ENCODE measurements at regions not wholly inside any gene's neighbourhood (a gene's known extent, or its start where the extent isn't known, plus 50 kb on each side); places are given as distances from the start of the nearest gene placed in this dataset.

DNA sequence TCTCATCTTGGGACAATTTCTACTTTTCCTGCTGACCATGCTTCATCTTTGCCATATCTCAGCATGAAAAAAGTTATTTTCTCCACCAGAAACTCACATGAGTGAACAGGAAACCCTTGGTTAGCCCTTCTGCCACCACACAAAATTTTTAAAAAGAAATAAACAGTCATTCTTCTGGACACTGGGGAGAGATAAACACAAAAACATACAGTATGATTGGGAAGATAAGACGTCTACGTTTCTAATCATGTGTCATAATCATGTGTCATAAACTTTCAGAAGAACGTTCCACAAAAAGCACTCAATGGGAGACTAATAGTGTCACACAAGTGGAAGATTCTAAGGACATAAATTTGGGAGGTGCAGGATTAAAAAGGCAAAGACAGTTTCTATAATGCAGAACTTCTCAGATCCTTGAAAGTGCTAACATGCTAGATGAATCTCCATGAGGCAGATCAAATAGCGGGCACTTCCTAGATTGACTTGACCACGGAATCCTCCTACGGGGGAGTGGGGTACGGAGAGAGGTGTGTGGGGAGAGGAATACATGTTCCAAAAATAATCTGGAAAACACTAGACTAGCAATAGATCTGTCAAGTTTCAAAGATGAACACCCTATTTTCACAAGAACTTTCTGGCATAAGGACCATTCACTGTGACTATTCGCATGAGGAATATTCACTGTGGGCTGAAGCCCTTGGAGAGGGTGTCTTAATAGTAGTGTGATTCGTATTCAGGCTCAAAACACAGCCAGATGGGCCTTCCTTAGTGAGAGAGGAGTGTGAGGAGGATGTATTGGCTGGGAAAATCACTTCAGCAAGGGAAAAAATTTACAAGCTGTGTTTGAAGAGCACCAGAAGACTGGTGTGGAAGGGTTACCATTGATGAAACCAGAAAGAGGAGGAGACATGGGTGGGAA lies 206.7 kb downstream of the SETD4 start:
- TF ChIP-seq, protein P1, sequence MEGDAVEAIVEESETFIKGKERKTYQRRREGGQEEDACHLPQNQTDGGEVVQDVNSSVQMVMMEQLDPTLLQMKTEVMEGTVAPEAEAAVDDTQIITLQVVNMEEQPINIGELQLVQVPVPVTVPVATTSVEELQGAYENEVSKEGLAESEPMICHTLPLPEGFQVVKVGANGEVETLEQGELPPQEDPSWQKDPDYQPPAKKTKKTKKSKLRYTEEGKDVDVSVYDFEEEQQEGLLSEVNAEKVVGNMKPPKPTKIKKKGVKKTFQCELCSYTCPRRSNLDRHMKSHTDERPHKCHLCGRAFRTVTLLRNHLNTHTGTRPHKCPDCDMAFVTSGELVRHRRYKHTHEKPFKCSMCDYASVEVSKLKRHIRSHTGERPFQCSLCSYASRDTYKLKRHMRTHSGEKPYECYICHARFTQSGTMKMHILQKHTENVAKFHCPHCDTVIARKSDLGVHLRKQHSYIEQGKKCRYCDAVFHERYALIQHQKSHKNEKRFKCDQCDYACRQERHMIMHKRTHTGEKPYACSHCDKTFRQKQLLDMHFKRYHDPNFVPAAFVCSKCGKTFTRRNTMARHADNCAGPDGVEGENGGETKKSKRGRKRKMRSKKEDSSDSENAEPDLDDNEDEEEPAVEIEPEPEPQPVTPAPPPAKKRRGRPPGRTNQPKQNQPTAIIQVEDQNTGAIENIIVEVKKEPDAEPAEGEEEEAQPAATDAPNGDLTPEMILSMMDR (IDR thresholded peaks at IDR 0.05): no peak

DNA sequence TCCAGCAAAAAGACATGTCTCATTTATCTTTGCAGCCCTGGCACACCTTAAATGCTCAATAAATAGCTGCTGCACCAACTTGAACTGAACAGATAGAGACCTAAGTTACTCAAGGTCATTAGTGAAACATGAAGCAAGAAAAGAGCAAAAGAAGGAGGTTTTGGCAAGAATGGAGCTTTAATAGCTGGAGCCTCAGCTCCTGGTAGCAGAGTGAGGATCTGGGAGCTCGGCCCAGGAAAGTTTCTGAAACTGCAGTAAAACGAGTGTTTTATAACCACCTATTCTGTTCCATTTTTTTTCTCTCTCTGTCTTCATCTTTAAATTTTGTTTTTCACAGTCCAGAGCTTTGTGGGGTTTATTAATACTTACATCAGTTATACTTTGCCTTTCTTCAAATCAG lies 207.5 kb downstream of the SETD4 start:
- TF ChIP-seq, protein P1 (IDR thresholded peaks at IDR 0.05): no peak

DNA sequence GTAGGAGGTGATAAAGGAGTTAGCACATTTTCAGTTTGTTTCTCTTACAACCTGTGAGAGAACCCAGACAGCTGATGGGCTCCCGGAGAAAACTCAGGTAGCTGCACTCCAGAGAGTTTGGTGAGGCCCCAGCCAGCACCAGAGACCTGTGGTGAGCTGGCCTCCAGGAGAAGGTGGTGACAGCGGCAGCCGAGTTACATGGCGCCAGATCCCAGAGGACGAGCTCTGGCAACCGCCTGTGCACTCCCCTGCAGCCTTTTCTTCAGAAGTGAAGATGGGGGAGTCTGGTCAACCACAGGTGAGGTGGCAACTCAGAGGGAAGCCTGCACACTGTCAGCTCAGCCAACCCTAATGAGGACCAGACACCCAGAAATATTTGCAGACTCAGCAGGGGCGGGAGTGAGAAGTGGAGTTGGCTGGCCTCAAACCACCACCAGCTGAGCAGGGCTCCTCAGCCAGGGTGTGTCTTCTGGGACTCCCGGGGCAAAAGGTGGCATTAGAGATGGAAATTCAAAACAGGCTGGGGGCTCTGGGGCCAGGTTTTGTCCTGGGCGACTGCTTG lies 209.7 kb downstream of the SETD4 start:
- TF ChIP-seq, protein P1 (IDR thresholded peaks at IDR 0.05): no peak

DNA sequence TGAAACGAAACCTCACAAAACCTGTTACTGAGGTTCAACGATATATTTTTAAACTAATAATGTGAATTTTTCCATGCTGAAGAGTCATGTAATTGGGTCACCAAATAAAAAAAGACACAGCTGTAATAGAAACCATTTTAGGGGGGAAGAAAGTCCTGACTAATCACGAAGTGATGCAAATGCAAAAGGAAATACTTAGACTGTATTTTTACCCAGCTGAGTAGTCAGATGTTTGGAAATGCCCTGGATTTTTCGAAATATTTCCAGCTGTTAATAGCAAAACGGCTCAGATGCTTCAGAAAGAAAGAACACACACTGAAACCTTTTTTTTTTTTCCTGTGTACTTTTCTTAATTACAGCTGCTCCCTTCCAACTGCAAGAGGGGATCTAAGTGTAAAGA lies 210.3 kb downstream of the SETD4 start:
- TF ChIP-seq, protein P1 (IDR thresholded peaks at IDR 0.05): no peak

DNA sequence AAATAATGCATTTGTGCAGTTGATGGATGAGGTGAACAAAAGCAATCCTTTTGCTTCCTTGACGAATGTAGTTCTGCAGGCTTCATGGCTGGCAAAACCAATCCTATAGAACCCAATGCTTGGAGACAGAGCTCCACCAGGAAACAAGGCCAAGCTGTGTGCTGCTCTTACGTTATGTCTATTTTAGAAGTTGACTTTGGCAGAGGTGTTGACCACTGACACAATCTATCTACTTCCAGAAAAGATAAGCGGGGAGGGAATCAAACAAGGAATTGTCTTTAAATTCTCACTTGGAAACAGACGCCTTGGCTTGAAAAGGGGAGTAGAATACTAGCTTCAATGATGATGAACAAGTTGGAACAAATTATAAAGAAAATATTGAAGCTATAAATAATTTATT lies 211.2 kb downstream of the SETD4 start:
- TF ChIP-seq, protein P1 (IDR thresholded peaks at IDR 0.05): no peak

DNA sequence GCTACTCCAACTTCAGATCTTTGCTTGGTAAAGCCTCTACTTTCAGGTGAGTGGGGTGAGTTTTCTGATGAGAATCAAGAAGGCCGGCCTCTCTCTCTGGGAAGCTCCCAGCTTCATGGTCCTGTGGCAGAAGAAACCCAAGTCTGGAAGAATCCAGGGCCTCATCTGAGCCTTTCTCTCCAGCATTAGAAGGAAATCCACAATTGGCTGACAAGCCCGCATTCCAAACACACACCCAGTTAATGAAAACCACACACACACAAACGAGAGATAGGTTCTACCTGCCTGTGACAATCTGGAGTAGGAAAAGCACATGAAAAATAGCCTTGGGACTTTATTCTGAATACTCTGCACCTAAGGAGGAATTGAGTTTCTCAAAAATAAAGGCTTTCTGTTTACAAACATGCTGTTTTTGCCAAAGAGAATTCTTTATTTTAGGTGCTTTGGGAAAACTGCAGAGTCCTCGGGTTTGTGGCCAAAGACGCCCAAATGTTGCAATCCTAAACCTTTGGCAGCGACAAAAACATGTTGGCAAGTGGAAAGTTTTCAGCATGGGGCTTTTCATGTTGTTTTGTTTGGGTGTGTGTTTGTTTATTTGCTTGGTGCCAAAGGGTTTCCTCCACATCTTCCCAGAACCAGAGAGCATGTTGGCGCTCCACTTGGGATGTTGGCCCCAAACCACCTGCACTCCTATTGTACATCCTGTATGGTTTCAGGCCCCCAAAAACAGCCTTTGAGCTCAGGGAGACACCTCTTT lies 216.2 kb downstream of the SETD4 start:
- TF ChIP-seq, protein P1 (IDR thresholded peaks at IDR 0.05): no peak

DNA sequence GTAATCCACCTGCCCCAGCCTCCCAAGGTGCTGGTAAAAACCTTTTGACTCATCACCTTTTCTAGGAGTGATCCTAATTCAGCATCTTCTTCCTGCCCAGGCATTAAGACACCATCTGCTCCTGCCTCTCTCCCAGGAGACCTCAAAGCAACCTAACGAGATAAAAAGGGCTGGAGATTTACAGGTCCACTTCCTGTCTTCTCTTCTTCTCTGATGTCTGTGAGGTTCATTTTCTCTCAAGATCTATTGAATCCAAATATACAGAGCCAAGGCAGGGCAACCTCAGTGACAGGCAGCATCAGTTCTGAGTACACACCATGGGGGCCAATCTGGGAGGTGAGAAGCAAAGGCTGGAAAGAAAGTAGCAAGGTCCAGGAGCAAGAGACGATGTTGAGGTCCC lies 219.4 kb downstream of the SETD4 start:
- TF ChIP-seq, protein P1 (IDR thresholded peaks at IDR 0.05): no peak
